ENCODE measurements at regions not wholly inside any gene's neighbourhood (a gene's known extent, or its start where the extent isn't known, plus 50 kb on each side); places are given as distances from the start of the nearest gene placed in this dataset.

DNA sequence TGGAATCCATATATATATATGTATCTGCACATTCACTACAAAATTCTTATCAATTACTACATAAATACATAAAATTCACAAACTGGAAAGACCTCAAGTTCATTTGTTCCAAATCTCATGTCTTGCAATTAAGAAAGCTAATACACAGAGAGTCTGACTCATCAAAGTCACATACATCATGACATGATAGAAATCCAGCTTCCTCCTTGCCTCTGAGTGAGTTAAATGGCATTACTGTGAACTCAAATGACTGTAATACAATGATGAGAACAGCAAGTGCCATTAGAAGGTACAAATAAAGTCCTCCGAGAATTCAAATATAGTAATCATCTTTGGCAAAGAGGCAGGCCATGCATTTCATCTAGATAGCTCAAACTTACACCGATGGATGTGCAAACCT, 55.1 kb upstream of the AGTR1 start:
- no peak for DNase-seq (ENCODE audit: low spot score)

DNA sequence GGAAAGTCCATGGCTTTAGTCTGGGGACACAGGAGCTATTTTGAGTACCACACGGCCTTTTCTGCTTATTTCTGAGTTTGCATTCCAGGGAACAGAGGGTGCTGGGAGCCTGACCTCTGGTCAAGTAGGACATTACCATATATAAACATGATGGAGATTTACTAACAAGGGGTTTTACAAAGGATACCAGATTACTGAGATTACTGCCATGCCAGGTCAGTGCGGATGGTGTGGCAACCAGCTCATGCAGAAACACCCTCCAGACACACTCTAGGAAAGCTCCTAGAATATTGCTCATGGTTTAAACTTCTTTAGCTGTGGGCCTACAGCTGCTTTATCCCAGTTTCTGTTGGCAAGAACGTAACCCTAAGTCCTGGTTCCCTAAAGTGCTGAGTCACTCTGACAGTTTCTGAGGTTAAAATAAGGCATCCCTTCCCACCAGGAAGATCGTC, 54.3 kb upstream of the AGTR1 start:
- no peak for DNase-seq (ENCODE audit: low spot score)

DNA sequence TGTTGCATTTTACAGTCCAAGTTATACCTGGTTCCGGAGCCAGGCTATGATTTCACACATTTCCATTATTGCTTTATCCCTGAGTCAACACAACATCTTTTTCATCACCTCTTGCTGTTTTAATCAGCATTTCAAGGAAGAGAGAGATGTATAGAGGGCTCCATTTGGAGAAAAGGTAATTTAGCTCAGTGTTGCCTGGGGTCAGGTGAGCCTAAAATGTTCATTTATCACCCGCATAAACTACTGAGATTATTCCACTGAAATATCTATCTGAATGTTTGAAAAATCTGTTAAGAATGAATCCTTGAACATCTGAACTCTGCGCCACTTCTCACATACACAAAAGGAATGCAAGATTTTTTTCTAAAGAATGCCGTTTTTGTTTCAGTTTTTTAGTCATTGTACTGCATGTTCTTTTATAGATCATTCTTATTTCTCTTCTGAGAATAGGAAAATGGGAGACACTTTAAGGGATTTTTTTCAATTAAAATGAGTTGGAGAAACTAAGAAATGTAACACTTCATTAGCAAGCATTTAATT, 51.5 kb upstream of the AGTR1 start:
- no peak for DNase-seq (ENCODE audit: low spot score)

Measured in SW480 (cell line).